IMR-90 (cell line): ENCODE measurements at regions not wholly inside any gene's neighbourhood (a gene's known extent, or its start where the extent isn't known, plus 50 kb on each side); places are given as distances from the start of the nearest gene placed in this dataset.

ENCODE experiments used
- BHLHE40 ChIP-seq: fragments of 150-350 bp; IDR thresholded peaks from 2 replicates; pipeline ENCODE4 v1.6.1; 2016; ENCODE audit warnings: mild to moderate bottlenecking, low read depth, low read length
- CHD1 ChIP-seq: IDR thresholded peaks from 2 replicates; pipeline ENCODE4 v1.6.1; 2012; ENCODE audit warnings: low read depth, low read length, improper control_type of control experiment
- CTCF ChIP-seq: conservative IDR thresholded peaks from 2 replicates; pipeline ENCODE4 v1.5.1; 2012; ENCODE audit warnings: mild to moderate bottlenecking, low read depth, low read length, improper control_type of control experiment
- POLR2A ChIP-seq: IDR thresholded peaks from 2 replicates; pipeline ENCODE4 v1.6.1; 2012; ENCODE audit warnings: mild to moderate bottlenecking, low read depth, low read length

- TF ChIP-seq CTCF (no peak), CHD1 (no peak), POLR2A (no peak), BHLHE40 (no peak)
Measured at GRCh38 chr7:80287400-80288174, 153.0 kb downstream of the GNAI1 start.
